BLaER1 (cell line): ENCODE measurements at regions not wholly inside any gene's neighbourhood (a gene's known extent, or its start where the extent isn't known, plus 50 kb on each side); places are given as distances from the start of the nearest gene placed in this dataset.
"Not testable (repeated sequence)": the region's sequence is repeated elsewhere in the genome, so short reads cannot be mapped to it uniquely, and the experiment has no call there.

ENCODE experiments used
- H3K27ac ChIP-seq: shearing (Covaris generic); formaldehyde crosslinking; 2 replicates; pipeline ENCODE4 v1.8.1; 2022
- H3K27me3 ChIP-seq: shearing (Covaris generic); formaldehyde crosslinking; 2 replicates; pipeline ENCODE4 v1.8.1; 2022
- H3K36me3 ChIP-seq: shearing (Covaris generic); formaldehyde crosslinking; 2 replicates; pipeline ENCODE4 v1.8.1; 2022
- H3K4me1 ChIP-seq: shearing (Covaris generic); formaldehyde crosslinking; 2 replicates; pipeline ENCODE4 v1.8.1; 2022
- H3K4me2 ChIP-seq: shearing (Covaris generic); formaldehyde crosslinking; 2 replicates; pipeline ENCODE4 v1.8.1; 2022
- H3K4me3 ChIP-seq: shearing (Covaris generic); formaldehyde crosslinking; 2 replicates; pipeline ENCODE4 v1.8.1; 2022
- H3K9ac ChIP-seq: shearing (Covaris generic); formaldehyde crosslinking; 2 replicates; pipeline ENCODE4 v1.8.1; 2022
- H3K9me3 ChIP-seq: shearing (Covaris generic); formaldehyde crosslinking; 2 replicates; pipeline ENCODE4 v1.8.1; 2022
- H4K20me1 ChIP-seq: shearing (Covaris generic); formaldehyde crosslinking; 2 replicates; pipeline ENCODE4 v1.8.1; 2022
- Cebpa-rat ChIP-seq: shearing (Covaris generic); IDR thresholded peaks from 2 replicates; pipeline ENCODE4 v1.8.1; 2022

DNA sequence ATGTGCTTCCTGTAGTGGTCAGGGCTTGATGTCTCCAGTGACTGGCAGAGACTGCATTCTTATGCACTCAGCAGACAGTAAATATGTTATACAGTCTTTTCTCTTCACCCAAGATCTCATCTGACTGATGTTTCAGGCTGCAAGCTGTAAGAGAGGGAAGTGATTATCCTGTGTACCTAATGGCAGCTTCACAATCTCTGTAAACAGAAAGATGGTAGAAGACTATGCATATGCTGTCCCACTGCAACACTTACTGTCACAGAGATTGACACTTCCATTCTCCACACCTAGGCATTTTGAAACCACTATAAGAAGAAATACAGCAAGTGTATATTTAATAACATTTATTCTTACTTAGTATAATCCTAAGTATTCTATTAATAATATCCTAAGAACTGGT is 97.6 kb upstream of the ANXA1 start:
- no peaks in the 10 kb centered on the region for H3K9me3 ChIP-seq
- H3K4me2 ChIP-seq: peak overlapping the region; percentile 57
- H3K36me3 ChIP-seq: no peaks in the 10 kb centered on the region
- TF ChIP-seq Cebpa-rat: no peak
- H3K4me3 ChIP-seq: no peak overlapping the region
- peaks cover 15% of the 10 kb centered on the region for H3K4me1 ChIP-seq
- no peak overlapping the region for H3K9ac ChIP-seq
- H4K20me1 ChIP-seq: no peaks in the 10 kb centered on the region
- no peaks in the 10 kb centered on the region for H3K27me3 ChIP-seq
- no peak overlapping the region; the same call in 1 of the 2 replicates for H3K27ac ChIP-seq

DNA sequence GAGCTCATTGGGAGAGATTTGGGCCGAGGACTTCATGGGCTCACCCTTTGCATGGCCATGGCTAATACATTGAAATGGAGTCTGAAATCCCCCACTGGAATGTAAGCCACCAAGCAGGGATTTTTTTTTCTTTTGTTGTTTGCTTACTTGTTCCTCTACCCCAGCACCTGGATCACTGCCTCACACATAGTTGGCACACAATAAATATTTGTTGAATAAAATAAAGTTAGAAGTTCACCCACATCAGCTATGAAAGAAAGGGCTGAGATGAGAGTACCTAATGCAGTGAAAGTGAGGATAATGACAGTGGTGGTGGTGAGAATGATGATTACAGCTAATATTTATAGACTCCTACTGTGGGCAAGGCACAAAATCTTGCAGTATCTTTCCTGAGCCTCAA is 98.1 kb upstream of the ANXA1 start:
- Histone ChIP-seq H3K4me1 (peaks cover 15% of the 10 kb centered on the region), H3K36me3 (no peaks in the 10 kb centered on the region), H3K4me2 (peak overlapping the region; percentile 57), H4K20me1 (no peaks in the 10 kb centered on the region), H3K27me3 (no peaks in the 10 kb centered on the region), H3K27ac (no peak overlapping the region; the same call in 1 of the 2 replicates), H3K9me3 (no peaks in the 10 kb centered on the region), H3K9ac (no peak overlapping the region), H3K4me3 (no peak overlapping the region)
- no peak for TF ChIP-seq Cebpa-rat

DNA sequence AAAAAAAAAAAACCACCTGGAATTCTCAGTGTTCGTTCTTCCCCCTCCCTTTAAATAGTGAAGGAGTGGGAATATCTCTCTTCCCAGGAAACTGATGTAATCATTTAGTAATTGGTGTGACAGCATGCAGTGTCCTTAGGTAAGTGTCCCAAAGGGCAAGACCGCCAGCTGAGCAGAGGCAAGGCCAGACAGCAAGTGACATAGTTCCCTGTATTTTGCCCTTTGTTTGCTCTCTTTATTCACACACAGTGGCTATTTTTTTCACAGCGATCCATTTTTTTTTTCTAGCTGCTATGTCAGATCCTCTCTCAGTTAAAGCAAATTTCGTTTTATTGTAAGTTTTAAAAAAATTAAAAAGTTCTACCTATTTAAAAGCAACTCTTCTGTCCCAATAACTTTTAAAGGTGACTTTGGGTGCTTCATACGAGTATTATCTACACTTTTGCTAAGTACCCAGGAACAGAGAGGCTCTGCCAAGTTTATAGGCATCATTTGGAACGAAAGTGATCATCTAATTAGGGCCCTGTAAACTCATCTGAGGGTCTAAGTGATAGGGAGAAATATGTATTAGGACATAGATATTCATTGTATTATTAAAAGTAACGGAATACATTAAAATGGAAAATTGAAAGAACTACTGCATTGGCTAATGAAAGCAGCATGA is 98.2 kb upstream of the ALDH1A1 start:
- Histone ChIP-seq H3K9ac (no peak overlapping the region), H4K20me1 (no peaks in the 10 kb centered on the region), H3K4me3 (no peak overlapping the region), H3K4me2 (no peak overlapping the region), H3K27me3 (no peaks in the 10 kb centered on the region), H3K36me3 (no peaks in the 10 kb centered on the region), H3K4me1 (peaks cover 15% of the 10 kb centered on the region), H3K27ac (no peak overlapping the region), H3K9me3 (no peaks in the 10 kb centered on the region)
- no peak for TF ChIP-seq Cebpa-rat

DNA sequence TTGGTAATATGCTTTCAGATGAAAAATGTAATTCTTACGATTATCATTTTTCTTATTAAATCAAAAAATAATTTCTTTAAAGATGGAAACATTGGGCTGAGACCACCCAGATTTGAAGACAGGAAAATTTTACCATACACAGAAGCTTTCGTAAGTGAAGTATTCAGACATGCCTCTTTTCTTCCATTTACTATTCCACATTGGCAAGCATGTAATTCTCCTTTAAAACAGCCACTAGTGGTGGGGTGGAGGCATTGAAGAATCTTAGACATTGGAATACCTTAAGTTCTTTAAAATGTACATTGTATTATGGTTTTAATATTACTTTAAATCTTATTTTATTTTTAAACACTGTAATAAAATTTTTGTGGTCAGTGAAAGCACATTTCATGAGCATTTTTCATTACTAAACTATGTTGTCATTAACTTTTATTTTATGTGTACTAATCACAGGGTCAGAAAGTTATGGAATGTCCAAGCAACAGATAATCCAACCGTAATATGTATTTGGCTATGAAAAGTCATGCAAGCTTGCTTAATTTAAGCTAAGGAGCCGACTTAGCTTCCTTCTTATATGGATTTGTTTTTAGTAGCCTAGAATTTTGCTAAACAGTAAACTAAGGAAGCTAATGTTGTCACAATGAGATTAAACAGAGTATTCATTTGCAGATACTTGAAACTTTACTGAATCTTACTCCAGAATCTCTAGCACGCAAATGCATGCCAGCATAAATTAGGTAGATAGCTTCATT is 97.4 kb upstream of the ALDH1A1 start:
- no peak overlapping the region for H3K9ac ChIP-seq
- no peak for TF ChIP-seq Cebpa-rat
- H4K20me1 ChIP-seq: no peaks in the 10 kb centered on the region
- H3K36me3 ChIP-seq: no peaks in the 10 kb centered on the region
- no peaks in the 10 kb centered on the region for H3K9me3 ChIP-seq
- H3K27me3 ChIP-seq: no peaks in the 10 kb centered on the region
- H3K4me2 ChIP-seq: no peak overlapping the region
- no peak overlapping the region for H3K27ac ChIP-seq
- H3K4me3 ChIP-seq: no peak overlapping the region
- peaks cover 15% of the 10 kb centered on the region for H3K4me1 ChIP-seq

- Histone ChIP-seq H3K4me3 (no peak overlapping the region), H3K9ac (no peak overlapping the region), H3K27ac (no peak overlapping the region), H3K9me3 (no peaks in the 10 kb centered on the region), H3K4me2 (no peak overlapping the region), H3K4me1 (peaks cover 14% of the 10 kb centered on the region), H3K36me3 (no peaks in the 10 kb centered on the region), H4K20me1 (no peaks in the 10 kb centered on the region), H3K27me3 (no peaks in the 10 kb centered on the region)
- no peak for TF ChIP-seq Cebpa-rat
Measured at GRCh38 chr9:73049280-73049679, 96.4 kb upstream of the ALDH1A1 start.

GRCh38 chr9:73046769-73047168 is 93.9 kb upstream of the ALDH1A1 start:
- Histone ChIP-seq H3K4me3 (no peak overlapping the region), H3K36me3 (no peaks in the 10 kb centered on the region), H3K4me2 (no peak overlapping the region), H3K27me3 (no peaks in the 10 kb centered on the region), H3K4me1 (no peaks in the 10 kb centered on the region), H3K9ac (no peak overlapping the region), H3K27ac (no peak overlapping the region), H3K9me3 (peaks cover 5% of the 10 kb centered on the region; the same call in 1 of the 2 replicates), H4K20me1 (no peaks in the 10 kb centered on the region)
- TF ChIP-seq Cebpa-rat: no peak

DNA sequence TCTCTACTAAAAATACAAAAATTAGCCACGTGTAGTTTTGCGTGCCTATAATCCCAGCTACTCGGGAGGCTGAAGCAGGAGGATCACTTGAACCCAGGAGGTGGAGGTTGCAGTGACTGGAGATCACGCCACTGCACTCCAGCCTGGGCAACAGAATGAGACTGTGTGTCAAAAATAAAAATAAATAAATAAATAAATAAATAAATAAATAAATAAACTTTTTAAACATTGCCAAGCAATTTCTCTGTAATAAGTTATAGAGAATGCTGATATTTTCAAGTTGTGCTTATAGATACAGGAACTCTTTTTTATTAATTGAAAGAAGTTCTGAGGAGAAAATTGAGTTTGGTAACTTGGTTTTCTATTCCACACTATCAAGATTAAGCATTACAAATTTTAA is 91.9 kb upstream of the ALDH1A1 start:
- not testable (repeated sequence) for H3K27ac ChIP-seq, H4K20me1 ChIP-seq, H3K36me3 ChIP-seq, H3K9ac ChIP-seq, H3K4me1 ChIP-seq, H3K27me3 ChIP-seq, H3K9me3 ChIP-seq, H3K4me3 ChIP-seq, H3K4me2 ChIP-seq

DNA sequence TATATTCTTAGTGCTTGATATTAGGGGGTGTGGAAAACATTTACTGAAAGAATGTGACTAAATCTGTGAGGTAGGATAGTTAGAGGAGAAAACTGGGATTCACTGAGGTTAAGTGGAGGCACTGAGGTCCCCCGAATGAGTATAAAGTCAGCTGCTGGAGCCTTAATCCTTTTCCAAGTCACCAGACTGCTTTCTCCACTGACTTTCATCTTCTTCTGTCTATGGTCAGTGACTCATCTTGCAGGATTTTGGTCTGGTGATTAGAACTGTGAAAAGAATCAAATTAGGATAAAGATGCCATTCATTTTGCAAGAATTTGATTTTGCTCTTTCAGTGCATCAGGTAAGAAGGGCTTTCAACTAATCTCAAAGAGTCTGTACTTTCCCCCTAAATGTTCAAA is 89.3 kb upstream of the ALDH1A1 start:
- TF ChIP-seq Cebpa-rat: no peak
- Histone ChIP-seq H3K27me3 (no peaks in the 10 kb centered on the region), H4K20me1 (no peaks in the 10 kb centered on the region), H3K9ac (no peak overlapping the region), H3K4me2 (no peak overlapping the region), H3K36me3 (no peaks in the 10 kb centered on the region), H3K9me3 (peaks cover 5% of the 10 kb centered on the region; the same call in 1 of the 2 replicates), H3K4me3 (no peak overlapping the region), H3K4me1 (peaks cover 29% of the 10 kb centered on the region), H3K27ac (no peak overlapping the region)

DNA sequence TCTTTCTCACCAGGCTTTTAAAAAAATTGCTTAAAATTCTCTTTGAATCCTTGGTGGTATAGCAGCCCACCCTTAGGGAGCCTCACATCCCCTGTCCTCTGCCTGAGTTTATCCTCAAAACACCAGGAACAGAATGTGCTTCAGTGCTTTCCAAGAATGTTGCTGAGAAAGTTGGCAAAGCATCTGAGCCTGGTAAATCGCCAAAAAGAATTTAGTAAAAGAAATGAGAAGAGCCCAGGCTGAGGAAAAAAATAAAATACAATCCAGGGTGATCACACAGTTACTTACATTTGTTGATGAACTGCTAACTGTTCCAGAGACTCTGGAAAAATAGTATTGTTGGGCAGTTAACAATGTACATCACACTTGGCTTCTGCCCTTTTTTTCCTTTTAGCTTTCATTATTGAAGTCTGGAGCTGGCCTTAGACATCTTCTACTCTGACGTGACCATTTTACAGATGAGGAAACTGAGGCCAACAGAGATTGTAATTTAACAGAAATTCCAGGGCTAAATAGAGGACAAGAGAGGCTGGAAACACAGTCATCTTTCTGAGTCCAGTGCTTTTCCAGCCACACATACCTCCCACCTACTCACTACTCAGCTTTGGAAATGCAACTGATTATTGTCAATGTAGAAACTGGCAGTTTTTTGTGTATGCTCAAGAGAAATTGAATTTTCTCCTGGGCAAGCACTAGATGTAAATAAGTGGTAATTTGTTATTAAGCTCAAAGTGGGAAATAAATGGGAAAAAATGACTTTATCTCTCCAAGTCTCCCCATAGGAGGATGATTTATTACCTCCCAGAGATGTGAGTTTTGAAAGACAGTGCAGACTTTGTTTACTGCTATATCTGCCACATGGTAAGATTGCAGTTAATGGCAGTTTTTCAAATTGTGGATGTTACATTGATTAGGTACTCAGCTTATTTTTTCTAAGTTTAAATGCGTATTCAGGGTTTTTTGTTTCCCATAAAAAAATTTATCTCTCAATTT is 86.7 kb upstream of the ALDH1A1 start:
- H3K9ac ChIP-seq: no peak overlapping the region
- peaks cover 47% of the 10 kb centered on the region for H3K4me1 ChIP-seq
- no peaks in the 10 kb centered on the region; the same call in 1 of the 2 replicates for H3K36me3 ChIP-seq
- no peaks in the 10 kb centered on the region for H4K20me1 ChIP-seq
- H3K9me3 ChIP-seq: peaks cover 5% of the 10 kb centered on the region; the same call in 1 of the 2 replicates
- H3K4me3 ChIP-seq: no peak overlapping the region
- no peak for TF ChIP-seq Cebpa-rat
- H3K27me3 ChIP-seq: no peaks in the 10 kb centered on the region
- peak overlapping the region; percentile 71 for H3K4me2 ChIP-seq
- peak overlapping the region; percentile 77; the same call in 1 of the 2 replicates for H3K27ac ChIP-seq
